GM11168 (cell line): ENCODE measurements at regions not wholly inside any gene's neighbourhood (a gene's known extent, or its start where the extent isn't known, plus 50 kb on each side); places are given as distances from the start of the nearest gene placed in this dataset.
"Not testable (repeated sequence)": the region's sequence is repeated elsewhere in the genome, so short reads cannot be mapped to it uniquely, and the experiment has no call there.

Source experiments
- in situ Hi-C: fragments of 300-500 bp; cut with MboI; formaldehyde crosslinking; loops from one replicate; pipeline ENCODE4 v1.12.0; 2022; ENCODE audit warnings: low sequenced_read_pairs; ENCODE audit not compliant: unreplicated experiment

DNA sequence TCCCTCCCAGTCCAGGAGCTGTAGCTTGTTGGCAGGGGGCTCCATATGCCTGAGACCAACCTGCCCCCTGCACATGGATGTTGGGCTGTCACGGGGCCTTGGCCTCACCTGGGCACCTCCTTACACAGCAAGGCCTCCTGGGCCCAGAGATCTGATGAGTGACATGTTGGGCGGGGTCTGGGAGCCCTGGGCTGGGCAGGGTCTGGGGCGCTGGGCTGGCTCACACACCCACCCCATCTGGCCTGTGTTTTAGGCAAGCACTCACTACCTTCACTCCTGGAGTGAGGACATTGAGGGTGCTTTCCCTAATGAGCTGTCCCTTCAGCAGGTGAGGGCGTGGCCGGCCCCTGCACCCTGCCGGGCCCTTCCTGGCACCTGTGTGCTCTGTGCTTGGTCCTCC lies 200.8 kb downstream of the LIPI start:
- in situ Hi-C loops = loop anchor here (10.0 kb wide), 1 partner anchor 135 kb away; no protein-coding TSS in a partner anchor

DNA sequence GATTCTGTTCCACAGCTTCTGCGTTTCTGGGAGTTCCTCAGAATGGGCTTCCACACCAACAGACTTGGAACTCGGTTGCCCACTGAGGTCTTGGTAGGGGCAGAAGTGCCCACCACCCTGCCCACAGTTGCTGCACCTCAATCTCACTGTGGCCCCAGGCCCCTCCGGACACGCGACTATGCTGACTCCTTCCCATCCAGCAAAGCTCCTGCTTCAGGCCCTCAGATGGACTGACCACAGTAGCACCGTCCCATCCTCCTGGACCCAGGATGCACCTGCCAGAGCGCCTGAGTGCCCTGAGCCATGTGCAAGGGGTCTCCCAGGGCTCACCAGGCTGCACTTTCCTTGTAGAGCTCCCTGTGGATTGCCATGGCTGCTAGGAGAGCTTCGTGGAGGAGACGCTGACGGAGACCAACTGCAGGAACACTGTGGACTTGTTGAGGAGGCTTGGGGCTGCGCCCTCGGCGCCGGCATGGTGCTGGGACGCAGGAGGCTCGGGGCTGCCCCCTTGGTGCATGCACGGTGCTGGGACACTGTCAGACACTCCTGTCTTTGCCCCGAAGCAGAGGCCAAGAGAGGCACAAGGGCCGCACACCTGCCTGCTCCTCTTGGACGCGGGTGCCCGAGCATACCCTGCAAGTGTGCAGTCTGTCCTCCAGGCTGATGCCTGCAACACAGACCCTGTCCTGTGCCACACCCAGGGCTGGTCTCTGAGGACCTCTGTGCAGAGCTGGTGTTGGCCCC lies 201.3 kb downstream of the LIPI start:
- in situ Hi-C loops = not testable (repeated sequence)

DNA sequence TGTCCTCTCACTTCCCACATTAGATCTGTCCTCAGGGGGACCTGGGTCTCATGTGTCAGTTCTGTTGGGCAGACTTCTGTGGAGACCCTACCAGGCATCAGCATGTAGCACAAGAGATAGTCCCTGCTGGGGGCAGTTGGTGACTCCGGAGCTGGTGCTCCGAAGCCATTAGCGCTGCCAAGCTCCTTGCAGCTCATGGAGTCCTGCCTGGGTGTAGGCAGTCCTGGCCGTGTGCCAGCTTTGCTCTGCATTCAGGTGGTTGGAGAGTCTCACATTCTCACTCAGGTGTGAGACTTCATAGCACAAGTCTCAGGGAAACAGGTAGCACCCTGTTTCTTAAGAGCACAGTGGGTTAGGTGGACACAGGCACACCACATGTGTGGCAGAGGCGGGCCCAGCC lies 202.3 kb downstream of the LIPI start:
- in situ Hi-C loops = not testable (repeated sequence)

DNA sequence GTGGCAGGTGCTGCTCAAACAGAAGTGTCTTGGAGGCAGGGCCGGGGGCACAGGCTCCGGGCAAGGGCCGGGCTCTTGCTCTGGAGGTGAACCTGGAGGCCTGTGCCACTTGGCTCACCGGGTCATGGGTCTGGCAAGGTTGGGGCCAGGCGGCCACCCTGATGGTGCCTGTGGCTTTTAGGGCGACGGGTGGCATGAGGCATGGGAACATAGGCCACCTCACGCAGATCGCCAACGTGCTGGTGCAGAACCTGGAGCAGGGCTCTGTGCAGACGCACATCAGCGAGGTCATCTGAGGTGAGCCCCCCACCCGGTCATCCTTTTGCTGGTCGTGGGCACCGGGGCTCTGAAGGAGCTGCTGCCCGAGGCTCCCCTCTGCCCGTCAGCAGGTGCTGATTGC lies 202.7 kb downstream of the LIPI start:
- in situ Hi-C loops = not testable (repeated sequence)

DNA sequence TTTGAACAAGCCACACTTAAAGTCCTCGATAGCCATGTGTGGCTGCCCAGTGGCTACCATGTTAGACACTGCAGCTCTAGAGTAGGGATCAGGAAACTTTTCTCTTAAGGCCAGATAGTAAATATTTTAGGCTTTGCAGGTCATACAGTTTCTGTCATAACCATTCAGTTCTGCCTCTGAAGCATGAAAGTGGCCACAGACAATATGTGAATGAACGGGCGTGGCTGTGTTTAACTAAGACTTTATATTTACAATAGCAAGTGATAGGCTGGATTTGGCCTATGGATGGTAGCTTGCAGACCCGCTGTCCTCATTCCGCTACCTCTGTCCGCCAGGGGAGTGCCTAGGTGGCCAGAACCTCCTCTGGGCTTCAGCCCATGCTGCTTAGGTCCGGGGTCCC lies 204.6 kb downstream of the LIPI start:
- in situ Hi-C loops = not testable (repeated sequence)

DNA sequence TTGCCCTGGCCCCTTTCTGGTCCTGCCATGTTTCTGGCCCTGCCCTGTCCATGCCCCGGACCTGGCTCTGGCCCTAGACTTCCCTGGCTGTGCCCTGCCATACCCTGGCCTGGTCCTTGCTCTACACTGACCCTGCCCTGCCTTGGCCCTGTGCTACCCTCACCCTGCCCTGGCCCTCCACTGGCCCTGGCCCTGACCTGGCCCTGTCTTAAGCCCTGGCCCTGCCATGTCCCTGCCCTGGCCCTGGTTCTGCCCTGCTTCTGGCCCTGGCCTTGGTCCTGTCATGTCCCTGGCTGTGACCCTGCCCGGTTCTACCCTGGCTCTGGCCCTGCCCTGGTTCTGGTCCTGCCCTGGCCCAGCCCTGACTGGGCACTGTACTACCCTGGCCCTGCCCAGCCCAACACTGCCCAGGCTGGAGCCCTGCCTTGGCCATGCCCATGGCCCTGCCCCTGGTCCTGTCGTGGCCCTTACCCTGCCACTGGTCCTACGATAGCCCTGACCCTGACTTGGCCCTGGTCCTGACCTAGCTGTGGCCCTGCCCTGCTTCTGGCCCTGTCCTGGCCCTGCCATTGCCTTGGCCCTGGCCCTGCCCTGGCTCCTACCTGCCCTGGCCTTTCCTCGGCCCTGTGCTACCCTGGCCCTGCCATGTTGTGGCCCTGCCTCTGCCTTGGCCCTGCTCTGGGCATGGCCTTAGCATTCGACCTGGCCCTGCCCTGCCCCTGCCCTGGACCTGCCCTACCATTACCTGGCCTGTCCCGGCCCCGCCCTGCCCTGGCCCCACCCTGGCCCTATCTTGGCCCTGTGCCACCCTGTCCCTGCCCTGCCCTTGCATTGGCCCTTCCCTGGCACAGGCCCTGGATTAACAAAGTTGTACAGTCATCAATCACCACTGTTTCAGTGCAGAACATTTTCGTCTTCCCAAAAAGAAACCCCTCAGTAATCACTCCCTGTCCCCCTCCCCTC lies 223.5 kb downstream of the LIPI start:
- in situ Hi-C loops = loop anchor here (5.0 kb wide), 1 partner anchor 70 kb away; no protein-coding TSS in a partner anchor

DNA sequence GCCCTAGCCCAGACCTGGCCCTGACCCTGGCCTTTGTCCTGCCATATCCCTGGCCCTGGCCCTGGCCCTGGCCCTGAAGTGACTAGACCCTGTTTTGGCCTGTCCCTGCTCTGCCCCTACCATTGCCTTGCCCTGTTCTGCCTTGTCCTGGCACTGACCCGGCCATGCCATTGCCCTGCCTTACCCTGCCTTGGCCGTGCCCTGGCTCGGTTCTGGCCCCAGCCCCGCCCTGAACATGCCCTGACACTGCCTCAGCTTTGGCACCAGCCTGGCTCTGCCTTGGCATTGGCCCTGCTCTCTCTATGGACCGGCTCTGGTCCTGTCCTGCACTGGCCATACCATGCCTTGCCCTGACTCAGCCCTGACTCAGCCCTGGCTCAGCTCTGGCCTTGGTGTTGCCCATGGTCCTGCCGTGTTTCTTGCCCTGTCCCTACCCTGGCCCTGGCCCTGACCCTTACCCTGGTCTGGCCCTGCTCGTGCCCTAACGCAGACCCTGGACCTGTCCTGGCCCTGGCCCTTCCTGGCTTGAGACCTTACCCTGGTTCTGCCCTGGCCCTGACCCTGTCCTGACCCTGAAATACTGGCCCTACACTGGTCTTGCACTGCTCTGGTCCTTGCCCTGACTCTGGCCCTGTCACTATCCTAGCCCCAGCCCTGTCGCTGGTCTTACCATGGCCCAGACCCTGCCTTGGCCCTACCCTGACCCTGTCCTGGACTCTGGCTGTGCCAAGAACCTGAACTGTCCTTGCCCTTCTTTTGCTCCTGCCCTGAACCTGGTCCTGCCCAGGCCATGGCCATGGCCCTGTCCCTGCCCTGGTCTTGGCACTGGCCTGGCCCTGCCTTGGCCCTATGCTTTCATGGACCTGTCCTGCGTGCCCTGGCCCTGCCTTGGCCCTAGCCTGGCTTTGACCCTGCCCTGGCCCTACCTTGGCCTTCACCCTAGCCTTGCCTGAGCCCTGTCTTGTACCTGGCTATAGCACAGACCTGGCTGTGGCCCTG lies 224.6 kb downstream of the LIPI start:
- in situ Hi-C loops = loop anchor here (5.0 kb wide), 1 partner anchor 71 kb away; no protein-coding TSS in a partner anchor

DNA sequence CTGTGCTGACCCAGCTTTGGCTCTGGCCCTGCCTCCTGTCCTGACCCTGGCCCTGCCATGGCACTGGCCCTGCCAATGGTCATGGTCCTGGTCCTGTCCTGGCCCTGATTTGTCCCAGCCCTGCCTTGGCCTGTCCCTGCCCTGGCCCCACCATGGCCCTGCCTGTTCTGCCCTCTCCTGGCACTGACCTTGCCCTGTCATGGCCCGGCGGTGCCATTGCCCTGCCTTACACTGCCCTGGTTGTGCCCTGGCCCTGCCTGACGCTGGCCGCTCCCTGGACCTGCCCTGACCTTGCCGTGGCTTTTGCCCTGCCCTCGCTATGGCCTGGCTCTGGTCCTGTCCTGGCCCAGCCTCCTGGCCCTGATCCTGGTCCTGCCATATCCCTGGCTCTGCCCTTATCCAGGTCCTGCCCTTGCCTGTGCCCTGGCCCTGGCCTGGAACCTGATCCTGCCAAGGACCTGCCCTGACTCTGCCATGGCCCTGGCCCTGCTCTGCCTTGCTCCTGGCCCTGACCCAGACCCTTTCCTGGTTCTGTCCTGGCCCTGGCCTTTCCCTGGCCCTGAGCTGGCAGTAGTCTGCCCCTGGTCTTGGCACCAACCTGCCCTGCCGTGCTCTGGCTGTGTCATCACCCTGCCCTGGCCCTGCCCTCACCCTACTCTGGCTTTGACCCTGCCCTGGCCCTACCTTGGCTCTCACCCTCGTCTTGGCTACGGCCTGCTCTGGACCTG lies 225.5 kb downstream of the LIPI start:
- in situ Hi-C loops = loop anchor here (5.0 kb wide), 1 partner anchor 72 kb away; no protein-coding TSS in a partner anchor

DNA sequence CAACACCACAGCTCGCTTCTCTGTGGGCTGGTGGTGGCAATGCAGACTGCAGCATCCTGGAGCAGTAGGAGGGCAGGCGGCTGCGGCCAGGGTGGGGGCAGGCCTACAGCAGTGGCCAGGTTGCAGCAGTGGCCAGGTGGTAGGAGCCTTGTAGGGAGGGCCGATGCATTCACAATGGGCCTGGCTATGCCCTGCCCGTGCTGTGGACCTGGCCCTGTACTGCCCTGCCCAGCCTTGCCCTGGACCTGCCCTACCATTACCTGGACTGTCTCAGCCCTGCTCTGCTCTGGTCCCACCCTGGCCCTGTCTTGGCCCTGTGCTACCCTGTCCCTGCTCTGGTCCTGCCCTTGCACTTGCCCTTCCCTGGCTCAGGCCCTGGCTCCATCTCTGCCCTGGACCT lies 226.0 kb downstream of the LIPI start:
- in situ Hi-C loops = loop anchor here (5.0 kb wide), 1 partner anchor 73 kb away; no protein-coding TSS in a partner anchor

DNA sequence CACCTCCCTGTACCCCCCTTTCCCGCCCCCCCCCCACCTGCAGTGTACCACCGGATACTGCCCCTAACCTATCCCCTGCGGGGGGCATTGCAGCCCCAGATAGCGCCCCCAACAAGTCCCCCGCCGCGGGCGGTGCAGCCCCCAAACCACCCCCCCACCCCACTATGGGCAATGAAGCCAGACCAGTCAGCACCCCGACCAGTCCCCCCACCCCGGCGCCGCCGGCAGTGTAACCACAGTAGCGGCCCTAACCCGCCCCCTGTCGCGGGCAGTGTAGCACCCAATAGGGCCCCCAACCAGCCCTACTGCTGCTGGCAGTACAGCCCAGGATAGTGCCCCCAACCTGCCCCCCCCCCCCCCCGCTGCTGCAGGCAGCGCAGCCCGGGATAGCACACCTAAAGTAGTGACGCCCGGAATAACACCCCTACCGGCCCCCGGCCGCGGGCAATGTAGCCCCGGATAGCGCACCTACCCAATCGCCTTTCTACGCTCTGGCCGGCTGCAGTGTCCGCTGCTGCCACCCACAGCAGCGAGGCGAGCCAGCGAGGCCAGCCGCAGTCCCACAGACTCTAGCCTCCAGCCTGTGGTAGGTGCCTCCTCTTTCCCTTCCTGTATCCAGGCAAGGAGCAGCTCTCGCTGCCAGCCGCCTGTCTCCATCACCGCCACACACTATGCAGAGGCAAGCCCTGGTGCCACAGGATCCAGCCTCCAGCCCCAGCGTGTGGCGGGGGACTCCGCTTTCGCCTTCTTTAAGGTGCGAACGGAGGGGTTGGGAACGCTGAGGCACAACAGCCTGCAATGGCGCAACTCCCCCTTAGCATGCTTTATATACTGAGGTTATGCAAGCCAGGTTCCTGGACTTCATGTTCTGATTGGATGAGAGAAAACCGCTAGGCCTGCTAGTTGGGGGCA lies 229.3 kb downstream of the LIPI start:
- in situ Hi-C loops = not testable (repeated sequence)

DNA sequence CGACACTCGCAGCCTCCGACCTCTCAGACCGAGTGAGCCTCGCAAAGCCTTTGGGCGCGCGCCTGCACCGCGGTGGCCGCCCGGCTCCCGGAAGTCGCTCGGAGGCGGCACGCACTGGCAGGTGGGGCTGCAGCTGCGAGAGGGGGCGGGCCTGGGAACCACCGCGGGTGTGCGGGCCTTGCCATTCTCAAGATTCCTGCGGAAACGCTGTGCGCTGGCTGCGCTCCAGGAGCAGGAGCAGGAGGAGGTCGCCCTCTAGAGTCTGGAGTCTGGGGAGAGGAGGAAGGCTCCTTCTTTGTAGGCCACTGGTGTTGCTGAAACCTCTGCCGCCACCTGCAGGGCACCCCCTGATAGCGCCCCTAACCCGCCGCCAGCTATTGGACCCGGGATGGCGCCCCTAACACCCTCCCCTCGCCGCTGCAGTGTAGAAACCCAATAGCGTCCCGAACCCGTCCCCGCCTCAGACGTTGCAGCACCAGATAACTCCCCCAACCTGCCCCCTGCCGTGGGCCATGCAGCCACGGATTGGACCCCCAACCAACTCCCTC lies 230.6 kb downstream of the LIPI start:
- in situ Hi-C loops = not testable (repeated sequence)

DNA sequence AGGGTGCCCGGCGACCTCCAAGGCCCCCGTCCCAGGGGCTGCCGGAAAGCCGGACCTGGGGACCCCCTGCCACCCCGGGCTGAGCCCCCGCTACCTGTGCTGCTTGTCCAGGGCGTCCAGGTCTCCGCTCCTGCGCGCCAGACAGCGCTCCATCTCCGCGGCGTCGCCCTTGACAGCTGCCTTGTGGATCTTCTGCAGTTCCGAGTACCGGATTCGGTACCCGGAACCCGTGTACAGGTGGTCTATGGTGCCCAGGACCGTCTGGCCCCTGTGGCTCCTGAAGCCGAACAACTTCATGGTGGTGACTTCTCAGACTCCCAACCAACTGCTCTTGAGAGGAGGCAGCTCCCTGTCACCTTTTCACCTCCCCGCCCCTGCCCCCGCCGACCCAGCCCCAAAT lies 231.1 kb downstream of the LIPI start:
- in situ Hi-C loops = not testable (repeated sequence)

DNA sequence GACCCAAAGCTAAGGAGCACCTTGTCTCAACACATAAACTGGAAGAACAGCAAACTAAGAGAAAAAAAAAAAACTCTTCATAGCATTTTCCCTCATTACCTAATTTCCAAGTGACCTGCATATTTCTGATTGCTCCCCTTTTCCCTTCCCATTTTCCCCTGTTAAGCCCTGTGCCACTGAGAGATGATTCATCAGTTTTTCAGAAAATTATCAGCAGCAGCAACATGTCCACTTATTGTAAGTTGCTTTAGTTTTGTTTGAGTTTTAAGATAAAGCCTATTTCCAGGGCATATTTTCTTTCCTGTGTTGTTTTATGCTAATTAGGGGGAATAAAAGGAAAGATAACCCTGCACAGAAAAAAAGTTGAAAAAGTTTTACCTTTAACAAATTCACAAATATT lies 236.2 kb downstream of the LIPI start:
- in situ Hi-C loops = not testable (repeated sequence)

DNA sequence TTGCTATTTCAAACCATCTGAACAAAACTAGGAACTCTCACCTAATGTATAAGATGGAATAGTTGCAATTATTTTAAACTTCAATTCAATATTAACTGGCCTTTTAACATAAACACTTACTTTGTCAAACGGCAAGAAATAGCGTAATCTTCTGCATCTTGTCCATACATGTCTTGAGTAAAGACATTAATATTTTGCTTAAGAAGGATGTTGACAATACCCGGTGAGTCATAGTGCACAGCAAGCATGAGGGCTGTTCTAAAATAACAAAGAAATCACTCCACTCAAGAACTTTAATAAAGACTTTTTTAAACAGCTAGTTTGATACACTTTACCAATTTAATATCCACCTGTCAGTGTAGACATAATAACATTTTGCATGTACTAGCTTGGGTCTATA lies 240.9 kb downstream of the LIPI start:
- in situ Hi-C loops = not testable (repeated sequence)

DNA sequence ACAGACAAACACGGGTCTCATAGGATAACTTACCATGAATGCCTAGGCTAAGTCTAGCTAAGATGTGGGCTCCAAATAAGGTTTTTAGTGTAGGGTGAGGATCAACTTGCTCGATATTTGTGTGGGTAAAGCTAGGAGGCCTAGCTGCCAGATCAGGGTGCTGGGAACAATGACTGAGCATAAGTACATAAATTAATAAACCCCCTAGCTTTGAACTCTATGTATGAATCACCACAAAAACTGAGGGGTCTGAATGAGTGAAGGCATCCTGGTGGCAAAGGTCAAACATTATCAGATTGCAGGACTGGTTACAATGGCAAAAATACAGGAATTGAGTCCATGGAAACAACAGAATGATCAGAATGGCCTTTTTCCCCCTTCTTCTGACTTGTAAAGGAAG lies 241.8 kb downstream of the LIPI start:
- in situ Hi-C loops = not testable (repeated sequence)

DNA sequence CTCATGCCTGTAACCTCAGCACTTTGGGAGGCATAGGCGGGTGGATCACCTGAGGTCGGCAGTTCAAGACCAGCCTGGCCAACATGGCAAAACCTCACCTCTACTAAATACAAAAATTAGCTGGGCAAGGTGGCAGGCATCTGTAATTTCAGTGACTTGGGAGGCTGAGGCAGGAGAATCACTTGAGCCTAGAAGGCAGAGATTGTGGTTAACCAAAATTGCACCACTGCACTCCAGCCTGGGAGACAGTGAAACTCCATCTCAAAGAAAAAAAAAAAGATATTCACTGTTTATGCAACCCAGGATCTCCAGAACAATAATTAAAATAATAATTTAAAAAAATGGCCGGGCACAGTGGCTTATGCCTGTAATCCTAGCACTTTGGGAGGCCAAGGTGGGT lies 247.5 kb downstream of the LIPI start:
- in situ Hi-C loops = not testable (repeated sequence)

DNA sequence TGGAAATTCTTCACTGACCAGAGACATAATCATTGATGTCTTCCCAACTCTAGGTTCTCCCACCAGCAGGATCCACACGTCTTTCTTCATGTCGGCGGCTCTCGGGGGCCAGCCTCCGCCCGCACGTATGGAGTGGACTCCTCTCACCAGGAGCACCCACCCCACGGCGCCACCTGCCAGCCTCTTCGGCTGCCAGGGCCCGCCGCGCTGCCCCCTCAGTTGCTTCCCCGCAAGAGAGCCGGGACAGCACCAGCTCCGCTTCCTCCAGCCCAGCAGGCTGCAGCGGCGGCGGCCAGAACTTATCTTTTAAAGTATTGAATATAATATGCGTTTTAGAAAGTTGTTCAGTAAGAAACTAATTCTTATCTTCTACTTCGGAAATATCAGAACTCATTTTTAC lies 273.5 kb downstream of the LIPI start:
- in situ Hi-C loops = no loop called here
